Hippocampal formation (tissue), 2 donors: ENCODE measurements at regions not wholly inside any gene's neighbourhood (a gene's known extent, or its start where the extent isn't known, plus 50 kb on each side); places are given as distances from the start of the nearest gene placed in this dataset.

ENCODE experiments used
- DNase-seq, 2 donors: peaks; one replicate each; lab custom pipeline; 2025; lab: John Stamatoyannopoulos, UW

DNA sequence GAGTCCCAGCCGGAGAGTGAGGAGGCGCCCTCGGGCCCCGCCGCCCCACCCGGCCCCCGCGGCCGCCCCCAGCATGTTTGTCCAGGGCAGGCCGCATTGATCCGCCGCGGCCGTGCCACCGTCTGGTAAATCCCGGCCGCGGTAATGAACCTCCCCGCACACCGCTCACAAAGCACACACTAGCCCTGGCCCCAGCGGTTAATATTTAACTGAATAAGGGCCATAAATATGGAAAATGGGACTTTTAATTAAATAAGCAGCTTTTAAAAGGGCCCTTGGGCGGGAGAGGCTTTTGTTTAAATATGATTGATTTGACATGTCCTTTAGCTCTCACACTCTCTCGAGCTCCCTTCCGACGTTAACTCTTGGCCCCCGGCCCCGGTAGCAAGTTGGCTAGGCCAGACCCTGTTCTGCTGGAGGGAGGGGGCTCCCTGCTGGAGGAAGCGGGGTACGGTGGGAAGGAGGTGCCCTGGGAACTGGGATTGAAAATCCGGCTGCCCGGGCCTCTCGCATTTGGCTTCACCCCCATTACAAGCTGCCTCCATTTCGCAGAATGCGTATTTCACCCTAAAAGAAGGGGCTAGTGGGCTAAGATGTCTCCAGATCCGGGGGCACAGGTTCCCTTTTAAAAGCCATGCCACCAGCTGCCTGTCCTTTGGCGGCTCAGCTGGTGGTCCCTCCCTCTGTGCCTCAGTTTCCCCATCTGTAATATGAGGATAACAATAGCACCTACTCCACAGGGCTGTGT, 199.8 kb downstream of the RBM19 start:
- no peak for DNase-seq

DNA sequence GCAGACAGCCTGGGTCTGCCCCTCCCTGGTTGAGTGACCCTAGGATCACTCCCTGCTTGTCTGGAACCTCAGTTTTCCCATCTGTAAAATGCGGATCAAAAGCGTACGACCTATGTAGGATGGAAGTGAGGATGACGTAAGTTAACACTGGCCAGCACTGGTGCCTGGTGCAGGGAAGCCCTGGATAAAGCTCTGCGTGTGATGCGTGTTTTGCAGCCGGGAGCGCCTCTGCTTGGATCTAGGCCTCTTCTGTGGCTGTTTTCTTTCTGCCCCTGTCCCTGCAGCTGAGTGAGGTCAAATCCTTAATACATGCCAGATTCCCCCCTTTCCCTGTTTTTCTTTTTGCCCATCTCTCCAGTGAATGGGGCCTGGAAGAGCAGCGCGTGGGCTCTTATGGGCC, 201.5 kb downstream of the RBM19 start:
- DNase-seq = no peak

DNA sequence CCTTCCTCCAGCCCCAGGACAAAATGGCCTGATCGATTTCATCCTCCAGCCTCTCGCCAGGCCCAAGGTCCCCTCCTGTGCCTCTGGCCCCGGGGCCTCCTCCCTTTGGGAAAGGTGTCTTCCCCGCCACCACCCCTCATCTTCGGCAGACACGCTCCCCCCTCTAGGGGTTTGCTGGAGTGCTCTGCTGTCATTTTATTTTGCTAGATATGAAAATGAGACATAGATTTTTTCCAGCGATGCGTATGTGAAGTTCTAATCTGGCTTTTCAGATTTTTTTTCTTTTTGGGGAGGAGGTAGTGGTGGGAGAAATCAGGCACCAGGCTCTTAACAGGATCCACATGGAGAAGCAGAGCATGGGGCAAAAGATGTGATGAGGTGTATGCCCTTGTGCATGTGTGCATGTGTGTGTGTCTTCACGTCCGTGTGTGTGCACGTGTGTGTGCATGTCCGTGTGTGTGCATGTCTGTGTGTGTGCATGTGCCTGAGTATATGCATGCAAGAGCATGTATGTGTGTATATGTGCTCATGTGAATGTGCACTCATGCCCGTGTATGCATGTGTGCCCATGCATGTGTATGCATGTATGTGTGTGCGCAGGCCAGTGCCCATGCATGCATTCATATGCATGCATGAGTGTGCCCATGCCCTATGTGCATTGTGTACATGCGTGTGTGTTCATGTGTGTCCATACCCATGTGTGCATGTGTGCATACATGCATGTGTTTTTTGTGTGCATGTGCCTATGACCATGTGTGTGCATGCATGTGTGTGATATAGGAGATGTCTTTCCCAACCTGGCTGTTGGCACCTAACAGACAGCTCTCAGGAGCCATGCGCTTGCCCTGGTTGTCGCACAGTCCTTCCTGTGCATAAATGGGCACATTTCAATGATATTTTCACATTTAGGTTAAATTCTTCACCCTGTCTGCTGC, 203.0 kb downstream of the RBM19 start:
- no peak for DNase-seq

DNA sequence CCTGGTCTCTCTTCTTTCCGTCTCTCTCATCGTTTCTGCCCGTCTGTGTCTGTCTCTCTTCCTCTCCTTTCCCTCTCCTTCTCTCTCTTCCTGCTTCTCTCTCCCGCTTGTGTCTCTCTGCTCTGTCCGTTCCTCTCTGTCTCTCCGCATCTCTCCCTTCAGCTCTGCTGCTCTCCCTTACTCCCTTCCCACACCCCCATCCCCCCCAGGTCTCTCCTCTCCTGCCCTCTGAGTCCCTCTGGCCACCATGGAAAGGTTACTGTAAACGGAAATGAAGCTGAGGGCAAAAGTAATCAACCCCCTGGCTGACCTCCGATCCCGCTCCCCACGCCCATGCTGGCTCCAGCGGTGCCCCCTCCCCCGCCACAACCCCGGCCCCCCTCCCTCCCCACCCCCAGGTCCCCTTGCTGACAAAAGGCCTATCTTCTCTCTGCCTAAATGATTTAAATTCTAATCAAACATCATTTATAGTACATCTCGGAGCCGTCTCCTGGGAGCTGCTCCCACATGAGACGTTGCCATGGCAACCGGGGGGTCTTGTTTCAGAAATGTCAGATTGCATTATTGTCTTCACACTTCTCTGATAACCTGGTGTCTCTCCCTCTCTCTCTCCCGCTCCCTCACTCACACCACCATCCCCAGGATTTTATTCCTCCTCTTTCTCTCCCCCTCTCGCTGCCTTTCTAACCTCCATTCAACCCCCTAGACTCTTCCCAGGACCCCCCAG, 203.8 kb downstream of the RBM19 start:
- no peak for DNase-seq

DNA sequence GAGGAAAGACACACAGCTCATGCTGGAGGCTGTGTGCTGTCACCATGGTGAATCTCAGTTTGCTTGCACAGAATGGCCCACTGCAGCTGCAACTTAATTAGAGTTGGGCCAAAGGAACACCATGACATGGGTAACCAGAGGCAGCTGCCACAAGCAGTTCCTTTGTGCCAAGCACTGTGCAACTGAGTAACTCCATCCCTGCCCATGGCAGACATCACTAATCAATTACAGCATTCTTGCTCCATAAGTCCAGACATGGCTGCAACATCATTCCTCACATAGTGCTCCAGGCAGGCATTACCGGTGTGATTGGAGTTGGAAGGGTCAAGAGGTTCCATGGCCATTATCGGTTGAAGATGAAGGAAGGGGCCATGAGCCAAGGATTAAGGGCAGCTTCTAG, 207.0 kb downstream of the RBM19 start:
- no peak for DNase-seq

DNA sequence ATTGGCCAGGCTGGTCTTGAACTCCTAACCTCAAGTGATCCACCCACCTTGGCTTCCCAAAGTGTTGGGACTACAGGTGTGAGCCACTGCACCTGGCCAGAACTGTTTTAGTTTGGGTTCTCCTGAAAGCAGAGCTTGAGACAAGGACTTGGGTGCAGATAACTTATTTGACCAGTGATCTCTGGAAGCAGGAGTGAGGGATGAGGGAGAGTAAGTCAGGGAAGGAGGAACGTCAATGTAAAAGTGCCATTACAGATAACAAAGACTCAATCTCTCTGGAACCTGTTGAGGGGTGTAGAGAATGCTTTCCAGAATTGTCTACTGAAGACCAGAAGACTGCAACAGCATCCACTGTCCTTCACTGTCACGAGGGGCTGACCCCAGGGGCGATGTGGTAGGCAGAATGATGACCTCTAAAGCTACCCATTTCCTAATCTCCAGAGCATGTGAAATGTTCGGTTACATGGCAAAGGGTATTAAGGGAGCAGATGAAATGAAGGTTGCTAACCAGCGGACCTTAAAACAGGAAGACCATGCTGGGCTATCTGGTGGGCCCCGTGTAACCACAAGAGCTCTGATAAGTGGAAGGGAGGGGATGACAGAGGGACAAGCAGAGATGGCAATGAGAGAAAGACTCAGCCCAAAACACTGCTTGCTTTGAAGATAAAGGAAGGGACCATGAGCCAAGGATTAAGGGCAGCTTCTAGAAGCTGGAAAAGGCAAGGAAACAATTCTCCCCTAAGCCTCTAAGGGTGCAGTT, 207.8 kb downstream of the RBM19 start:
- DNase-seq = no peak

DNA sequence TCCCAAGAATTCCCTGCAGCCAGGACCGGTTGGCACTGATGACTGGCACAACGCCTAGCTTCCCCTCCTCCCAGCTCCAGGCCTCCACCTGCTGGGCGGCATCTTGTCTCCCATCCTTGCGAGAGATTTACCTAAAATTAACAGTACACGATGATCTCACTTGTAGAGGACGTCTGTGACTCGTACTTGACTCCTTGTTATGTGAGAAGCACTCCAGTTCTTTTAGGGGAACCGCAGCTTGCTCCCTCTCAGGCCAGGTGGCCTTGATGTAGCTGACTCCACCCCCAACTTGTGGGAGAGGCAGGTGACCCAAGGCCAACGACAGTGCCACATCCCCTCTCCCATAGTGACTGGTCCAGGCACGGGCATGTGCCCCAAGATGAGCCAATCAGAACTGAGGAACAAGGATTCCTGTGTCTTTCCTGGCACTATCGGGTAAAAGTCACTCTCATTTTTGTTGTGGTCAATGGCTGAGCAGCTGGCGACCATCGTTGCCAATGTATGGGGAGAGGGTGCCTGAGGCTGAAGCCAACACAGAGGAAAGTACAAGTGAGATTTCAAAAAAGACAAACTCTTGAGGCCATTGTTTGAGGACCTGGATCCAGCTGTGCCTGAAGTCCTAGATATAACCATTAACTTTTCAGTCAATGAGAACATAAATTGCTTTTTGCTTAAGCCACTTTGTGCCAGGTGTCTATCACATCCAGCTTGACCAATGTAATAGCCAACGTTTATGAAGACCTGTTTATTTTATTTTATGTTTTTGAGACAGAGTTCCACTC, 208.7 kb downstream of the RBM19 start:
- DNase-seq = no peak

DNA sequence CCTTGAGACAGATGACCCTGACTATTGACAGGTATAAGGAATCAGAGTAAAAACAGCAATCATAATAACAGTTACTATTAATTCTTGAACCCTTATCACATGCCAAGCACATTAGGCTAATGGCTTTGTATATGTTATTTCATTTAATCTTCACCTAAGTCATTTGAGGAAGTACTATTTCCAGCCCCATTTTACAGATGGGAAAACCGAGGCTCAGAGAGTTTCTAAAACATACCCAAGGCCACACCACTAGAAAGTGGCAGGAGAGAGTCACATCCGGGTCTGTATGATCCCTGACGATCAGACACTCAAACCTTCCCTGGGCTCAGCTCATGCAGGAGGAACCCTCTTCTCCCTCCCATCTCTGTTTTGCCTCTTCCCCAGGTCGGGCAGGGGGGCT, 209.5 kb downstream of the RBM19 start:
- DNase-seq = no peak

DNA sequence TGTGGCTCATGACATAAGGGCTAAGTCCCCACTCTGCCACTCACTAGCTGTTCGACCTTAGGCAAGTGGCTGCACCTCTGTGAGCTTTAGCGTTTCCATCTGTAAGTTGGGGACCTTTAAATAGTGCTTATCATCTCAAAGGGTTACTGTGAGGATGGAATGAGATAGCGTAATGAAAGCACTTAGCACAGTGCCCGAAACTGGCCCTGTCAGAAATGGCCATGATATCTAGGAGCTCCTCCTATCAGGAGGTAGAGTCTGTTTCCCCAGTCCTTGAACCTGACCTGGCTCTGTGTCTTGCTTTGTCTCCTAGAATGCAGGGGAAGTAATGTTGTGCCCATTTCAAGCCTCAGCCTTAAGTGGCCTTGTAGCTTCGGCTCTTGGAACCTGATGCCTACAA, 211.0 kb downstream of the RBM19 start:
- no peak for DNase-seq

DNA sequence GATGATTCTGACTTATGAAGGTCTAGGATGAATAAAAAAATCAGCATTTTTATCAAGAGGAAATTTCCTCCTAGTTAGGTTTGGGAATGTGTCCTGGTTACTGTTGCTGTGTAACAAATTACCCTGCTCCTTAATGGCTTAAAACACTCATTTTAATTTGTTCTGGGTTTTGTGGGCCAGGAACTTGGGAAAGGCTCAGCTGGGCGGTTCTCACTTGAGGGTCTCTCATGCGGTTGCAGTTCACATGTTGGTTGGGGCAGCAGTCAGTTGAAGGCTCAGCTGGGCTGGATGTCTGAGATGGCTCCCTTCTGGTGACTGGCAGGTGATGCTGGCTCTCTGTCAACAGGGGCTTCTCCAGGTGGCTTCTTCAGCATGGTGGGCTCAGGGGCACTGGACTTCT, 214.6 kb downstream of the RBM19 start:
- DNase-seq = no peak

DNA sequence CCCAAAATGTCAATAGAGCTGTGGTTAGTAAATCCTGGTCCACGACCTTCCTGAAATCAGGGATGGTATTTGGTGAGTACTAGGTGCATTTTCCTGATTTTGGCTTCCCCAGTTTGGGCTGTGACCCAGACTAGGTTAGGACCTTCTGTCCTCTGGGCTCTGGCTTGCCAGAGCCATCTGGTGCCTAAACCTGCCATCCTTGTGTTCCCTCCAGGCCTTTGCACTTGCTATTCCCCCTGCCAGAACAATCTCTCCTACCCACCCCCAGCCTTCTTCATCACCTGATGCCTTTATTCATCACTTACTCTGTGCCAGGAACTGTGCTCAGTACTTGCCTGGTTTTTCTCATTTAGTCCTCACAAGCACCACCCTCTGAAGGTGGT, 216.7 kb downstream of the RBM19 start:
- DNase-seq = no peak

DNA sequence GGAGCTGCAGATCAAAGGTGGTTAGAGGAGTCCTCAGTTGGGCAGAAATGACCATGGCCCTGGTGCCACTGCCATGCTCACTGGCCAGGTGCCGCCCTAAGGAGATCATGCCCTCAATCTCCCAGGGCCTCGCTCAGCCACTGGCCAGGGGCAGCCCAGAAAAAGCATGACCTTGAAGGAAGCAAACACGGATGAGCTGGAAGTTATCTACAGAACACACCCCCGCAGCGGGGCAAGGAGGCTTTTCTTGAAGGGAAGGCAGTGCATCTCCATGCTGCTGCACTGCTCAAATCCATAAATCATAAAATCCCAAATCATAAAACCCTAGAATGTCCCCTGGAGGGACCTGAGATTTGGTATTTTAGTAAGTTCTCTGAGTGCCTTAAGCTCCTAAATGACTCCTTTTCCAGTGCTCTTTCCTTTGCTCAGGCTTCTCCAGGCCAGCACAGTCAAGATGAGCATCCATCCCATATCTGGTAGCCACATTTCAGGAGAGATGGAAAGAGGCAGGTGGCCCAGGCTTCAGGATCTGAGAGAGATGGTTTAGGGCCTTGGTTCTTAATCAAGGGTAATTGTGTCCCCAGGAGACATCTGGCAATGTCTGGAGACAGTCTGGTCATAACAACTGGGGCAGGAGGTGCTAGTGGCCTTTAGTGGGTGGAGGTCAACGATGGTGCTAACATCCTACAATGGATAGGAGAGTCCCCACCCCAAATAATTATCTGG, 217.3 kb downstream of the RBM19 start:
- DNase-seq = no peak

DNA sequence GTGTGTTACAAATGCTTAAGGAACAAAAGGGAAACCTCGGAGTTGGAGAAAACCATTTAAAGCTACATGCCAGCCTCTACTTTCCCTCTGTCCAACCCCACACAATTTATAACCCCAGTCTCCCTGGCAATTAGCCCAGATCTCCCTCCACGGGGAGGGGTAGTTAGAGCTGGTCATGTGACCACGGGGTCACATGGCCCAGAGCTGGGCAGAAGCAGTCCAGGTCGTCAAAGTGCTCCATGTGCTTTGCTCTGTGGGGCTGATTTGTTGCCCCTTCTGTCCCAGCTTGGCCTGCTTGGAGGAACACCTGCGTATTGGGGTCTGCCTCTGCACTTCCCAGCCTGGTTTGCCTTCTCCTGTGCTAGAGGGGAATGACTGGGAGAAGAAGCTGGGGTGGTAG, 219.1 kb downstream of the RBM19 start:
- no peak for DNase-seq

DNA sequence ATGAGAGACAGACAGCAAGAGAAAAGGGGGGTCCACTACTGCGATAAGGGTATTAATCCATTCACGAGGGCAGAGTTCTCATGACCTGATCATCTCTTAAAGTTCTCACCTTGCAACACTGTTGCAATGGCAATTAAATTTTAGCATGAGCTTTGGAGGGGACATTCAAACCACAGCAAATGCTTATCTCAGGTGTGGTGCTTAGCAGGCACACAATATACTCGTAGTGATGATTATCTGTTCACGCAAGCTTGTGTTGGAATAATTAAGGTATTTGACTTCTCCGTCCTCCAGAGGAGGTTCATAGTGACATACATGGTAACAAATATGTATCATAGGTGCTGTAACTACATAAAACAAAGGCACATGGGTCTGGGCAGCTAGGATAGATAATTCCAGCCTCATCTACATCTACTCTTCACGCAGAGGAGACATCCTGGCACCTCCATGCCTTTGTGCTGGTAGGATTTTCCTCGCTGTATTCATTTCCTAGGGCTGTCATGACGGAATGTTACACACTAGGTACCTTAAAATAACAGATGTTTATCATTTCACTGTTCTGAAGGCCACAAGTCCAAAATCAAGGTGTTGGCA, 221.2 kb downstream of the RBM19 start:
- no peak for DNase-seq

DNA sequence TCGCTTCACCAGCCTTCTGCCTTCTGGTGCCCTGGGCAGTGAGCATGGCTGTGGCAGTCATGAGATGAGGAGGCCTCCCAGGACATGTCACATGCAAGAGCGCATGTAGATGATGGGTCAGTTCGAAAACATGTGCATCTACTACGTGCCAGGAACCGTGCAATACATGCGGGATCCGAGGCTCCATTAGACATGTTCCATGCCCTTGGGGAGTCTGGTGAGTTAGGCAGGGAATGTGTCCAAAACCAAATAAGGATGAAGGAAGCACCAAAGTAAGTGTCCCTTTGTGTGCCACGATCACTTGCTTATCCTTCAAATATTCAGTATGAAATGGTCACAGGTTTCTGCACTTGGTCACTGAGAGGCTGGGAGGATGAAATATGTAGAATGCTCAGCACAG, 223.3 kb downstream of the RBM19 start:
- no peak for DNase-seq

DNA sequence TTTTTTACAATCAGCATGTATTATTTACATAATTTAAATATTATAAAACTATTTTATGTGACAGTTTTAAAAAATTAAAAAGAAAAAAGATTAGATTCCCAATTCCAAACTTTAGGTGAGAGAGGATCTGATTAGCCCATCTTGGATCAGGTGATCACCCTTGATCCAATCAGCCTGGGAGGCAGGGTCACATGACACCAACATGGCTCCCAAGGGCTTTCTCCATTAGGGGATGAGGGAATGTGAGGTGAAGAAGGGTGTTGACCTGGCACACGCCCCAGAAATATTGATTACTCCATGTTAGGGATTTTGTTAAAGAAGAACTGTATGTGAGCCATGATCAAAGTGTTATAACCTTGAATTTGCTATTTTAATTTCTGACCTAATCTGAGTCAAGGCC, 225.4 kb downstream of the RBM19 start:
- DNase-seq = no peak

DNA sequence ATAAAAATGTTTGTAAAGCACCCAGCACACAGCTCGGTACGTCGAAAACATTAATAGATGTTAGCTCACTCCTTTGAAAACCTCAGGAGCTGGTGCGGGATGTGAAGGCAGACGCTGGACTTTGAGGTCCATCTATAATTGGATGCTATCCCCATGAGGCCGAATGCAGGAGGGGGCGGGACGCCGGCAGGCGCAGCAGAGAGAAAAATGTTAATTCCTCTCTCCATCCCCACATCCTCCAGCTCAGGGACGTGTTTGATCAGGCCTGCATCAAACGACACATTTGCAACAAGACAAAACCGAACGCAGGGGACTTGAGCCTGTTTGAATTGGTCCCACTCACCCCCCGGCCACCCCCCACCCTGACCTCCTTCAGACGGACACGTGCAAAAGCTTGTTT, 231.0 kb downstream of the RBM19 start:
- DNase-seq = no peak

DNA sequence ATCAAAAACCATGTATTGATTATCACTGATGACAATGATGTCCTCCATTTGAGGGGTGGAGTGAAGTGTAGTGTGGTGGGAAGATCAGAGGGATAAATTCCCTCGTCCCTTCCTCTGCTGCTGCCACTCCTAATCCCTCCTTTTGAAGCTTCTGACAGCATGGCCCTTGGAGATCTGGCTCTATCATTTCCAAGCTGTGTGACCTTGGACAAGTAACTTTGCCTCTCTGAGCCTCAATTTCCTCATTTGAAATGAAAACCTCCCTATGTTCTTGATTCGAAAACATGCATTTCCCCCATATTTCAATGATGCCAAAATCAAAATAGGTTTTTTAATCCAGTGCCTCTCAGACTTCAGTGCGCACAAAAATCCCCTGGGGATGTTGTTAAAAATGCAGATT, 231.6 kb downstream of the RBM19 start:
- no peak for DNase-seq

DNA sequence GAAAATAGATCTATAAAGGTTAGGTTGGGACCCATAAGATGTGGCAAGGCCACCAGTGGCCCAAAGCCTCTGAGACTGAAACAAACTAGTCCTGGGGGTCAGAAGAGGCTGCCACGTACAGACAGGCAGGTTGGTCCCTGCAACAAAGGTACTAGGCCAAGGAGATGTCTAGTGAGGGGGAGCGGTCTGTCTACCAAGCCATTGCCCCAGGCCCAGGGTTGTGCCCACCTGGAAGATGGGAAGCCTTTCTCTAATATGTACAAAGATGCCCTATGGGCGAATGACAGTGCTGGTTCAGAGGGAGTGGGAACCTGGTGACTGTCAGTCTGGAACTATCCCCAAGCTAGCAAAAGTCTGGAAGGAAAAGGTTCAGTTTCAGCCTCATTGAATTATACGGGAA, 233.2 kb downstream of the RBM19 start:
- DNase-seq = no peak

DNA sequence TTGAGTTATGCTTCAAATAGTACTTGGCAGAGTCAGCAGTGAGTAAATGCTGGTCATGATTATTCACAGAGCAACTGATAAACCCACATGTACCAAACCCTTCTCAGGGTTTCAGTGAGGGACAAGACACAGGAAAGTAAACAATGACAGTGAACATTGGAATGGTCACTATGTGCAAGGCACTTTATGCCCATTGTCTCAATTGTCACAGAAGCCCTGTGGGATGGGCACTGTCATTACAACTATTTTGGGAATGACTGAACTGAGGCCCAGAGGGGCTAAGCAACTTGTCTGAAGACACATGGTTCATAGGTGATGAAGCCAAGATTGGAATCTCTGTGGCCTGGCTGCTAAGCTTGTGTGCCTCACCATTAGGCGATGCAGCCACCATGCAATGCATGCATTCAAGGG, 238.5 kb downstream of the RBM19 start:
- no peak for DNase-seq
